GM23248 (cell line): ENCODE measurements at regions not wholly inside any gene's neighbourhood (a gene's known extent, or its start where the extent isn't known, plus 50 kb on each side); places are given as distances from the start of the nearest gene placed in this dataset.
A peak's percentile ranks its signal among the peaks of the same experiment; 100 is the strongest.

Experiments used
- DNase-seq: peaks from one replicate; pipeline ENCODE4 v3.0.0-alpha.2; 2015
- H2AFZ ChIP-seq: fragments of 200-600 bp; sonication (generic); 2 replicates; pipeline ENCODE4 v1.6.1; 2016; ENCODE audit warnings: antibody characterized with exemption
- H3F3A ChIP-seq: fragments of 200-600 bp; sonication (generic); 2 replicates; pipeline ENCODE4 v1.6.1; 2016; ENCODE audit warnings: mild to moderate bottlenecking, antibody characterized with exemption, mixed run types; ENCODE audit not compliant: insufficient read depth
- H3K27ac ChIP-seq: fragments of 200-600 bp; sonication (generic); 2 replicates; pipeline ENCODE4 v1.5.1; 2016; ENCODE audit warnings: mild to moderate bottlenecking
- H3K27me3 ChIP-seq: fragments of 200-600 bp; sonication (generic); replicated peaks from 2 replicates; pipeline ENCODE4 v1.6.1; 2016; ENCODE audit warnings: mild to moderate bottlenecking; ENCODE audit not compliant: insufficient read depth
- H3K36me3 ChIP-seq: fragments of 200-600 bp; sonication (generic); 2 replicates; pipeline ENCODE4 v1.6.1; 2016; ENCODE audit warnings: low read depth, mild to moderate bottlenecking
- H3K4me1 ChIP-seq: fragments of 200-600 bp; sonication (generic); 2 replicates; pipeline ENCODE4 v1.6.1; 2016; ENCODE audit warnings: mild to moderate bottlenecking; ENCODE audit not compliant: insufficient read depth
- H3K4me2 ChIP-seq: fragments of 200-600 bp; sonication (generic); one replicate; pipeline ENCODE4 v1.6.1; 2016; ENCODE audit warnings: mild to moderate bottlenecking; ENCODE audit not compliant: unreplicated experiment
- H3K4me3 ChIP-seq: fragments of 200-600 bp; sonication (generic); 2 replicates; pipeline ENCODE4 v1.5.1; 2016; ENCODE audit warnings: mild to moderate bottlenecking
- H3K79me2 ChIP-seq: fragments of 200-600 bp; sonication (generic); 2 replicates; pipeline ENCODE4 v1.6.1; 2016; ENCODE audit warnings: mild to moderate bottlenecking; ENCODE audit not compliant: insufficient read depth
- H3K9ac ChIP-seq: fragments of 200-600 bp; sonication (generic); 2 replicates; pipeline ENCODE4 v1.6.1; 2016; ENCODE audit warnings: mild to moderate bottlenecking
- H3K9me2 ChIP-seq: fragments of 200-600 bp; sonication (generic); 2 replicates; pipeline ENCODE4 v1.6.1; 2016; ENCODE audit warnings: mixed run types, mild to moderate bottlenecking, moderate library complexity; ENCODE audit not compliant: insufficient read depth
- H3K9me3 ChIP-seq: fragments of 200-600 bp; sonication (generic); one replicate; pipeline ENCODE4 v1.6.1; 2017; ENCODE audit warnings: low read depth
- H4K20me1 ChIP-seq: fragments of 200-600 bp; sonication (generic); 2 replicates; pipeline ENCODE4 v1.6.0; 2016; ENCODE audit not compliant: insufficient read depth
- EZH2 ChIP-seq: fragments of 200-600 bp; sonication (generic); IDR thresholded peaks from 2 replicates; pipeline ENCODE4 v1.6.1; 2018; ENCODE audit warnings: antibody characterized with exemption, mild to moderate bottlenecking; ENCODE audit not compliant: insufficient read depth, poor library complexity, severe bottlenecking
- EZH2phosphoT487 ChIP-seq: fragments of 200-600 bp; sonication (generic); IDR thresholded peaks from 2 replicates; pipeline ENCODE4 v1.6.1; 2018; ENCODE audit warnings: antibody characterized with exemption, moderate library complexity, mild to moderate bottlenecking, low read depth; ENCODE audit not compliant: insufficient read depth
- WGBS, 2 experiments: methylation state at CpG; one replicate each; pipeline ENCODE4 v1.1.6; 2015 to 2017; ENCODE audit warnings: low lambda C conversion rate in 2 of 2, low coverage in 1 of 2; ENCODE audit errors: missing lambda C conversion rate in 2 of 2; 5-methylcytosine and 5-hydroxymethylcytosine counted together
- in situ Hi-C: fragments of 300-500 bp; cut with MboI; formaldehyde crosslinking; loops from 2 replicates; pipeline ENCODE4 v1.15.0; 2020

GRCh38 chr11:81004576-81004975 is 1563.7 kb upstream of the TENM4 start:
- Histone ChIP-seq H3K4me1 (peaks cover 21% of the 10 kb centered on the region), H3K27me3 (no peaks in the 10 kb centered on the region), H3K9me2 (no peaks in the 10 kb centered on the region), H4K20me1 (no peaks in the 10 kb centered on the region), H3K9ac (no peak overlapping the region), H3K9me3 (no peaks in the 10 kb centered on the region), H3K27ac (no peak overlapping the region), H3F3A (peaks cover 17% of the 10 kb centered on the region), H2AFZ (peak overlapping the region; percentile 30; the same call in 1 of the 2 replicates), H3K79me2 (no peaks in the 10 kb centered on the region), H3K36me3 (no peaks in the 10 kb centered on the region), H3K4me3 (no peak overlapping the region), H3K4me2 (no peak overlapping the region)
- 29 to 32% methylated on average over 2 of the region's 2 CpGs for WGBS, 2 experiments
- in situ Hi-C loops: no loop called here
- TF ChIP-seq EZH2phosphoT487: no peak
- TF ChIP-seq EZH2: no peak
- no peak for DNase-seq

- H3K9me2 ChIP-seq: no peaks in the 10 kb centered on the region
- H3K4me1 ChIP-seq: peaks cover 21% of the 10 kb centered on the region
- H3K9me3 ChIP-seq: no peaks in the 10 kb centered on the region
- H3K36me3 ChIP-seq: no peaks in the 10 kb centered on the region
- in situ Hi-C loops: no loop called here
- H3K4me3 ChIP-seq: no peak overlapping the region
- H3K9ac ChIP-seq: no peak overlapping the region
- H4K20me1 ChIP-seq: no peaks in the 10 kb centered on the region
- no peak overlapping the region for H3K27ac ChIP-seq
- H3K27me3 ChIP-seq: no peaks in the 10 kb centered on the region
- H2AFZ ChIP-seq: no peak overlapping the region
- H3K4me2 ChIP-seq: no peak overlapping the region
- H3F3A ChIP-seq: peaks cover 17% of the 10 kb centered on the region
- DNase-seq: no peak
- TF ChIP-seq EZH2 (no peak), EZH2phosphoT487 (no peak)
- WGBS, 2 experiments: 56 to 61% methylated on average over 4 of the region's 4 CpGs
- H3K79me2 ChIP-seq: no peaks in the 10 kb centered on the region
These were observed 1561.5 kb upstream of the TENM4 start for GRCh38 chr11:81002374-81002773.

- Histone ChIP-seq H3K36me3 (no peaks in the 10 kb centered on the region), H4K20me1 (no peaks in the 10 kb centered on the region), H3K9ac (no peak overlapping the region), H3K4me2 (no peak overlapping the region), H3F3A (peaks cover 12% of the 10 kb centered on the region), H3K9me2 (no peaks in the 10 kb centered on the region), H3K4me1 (peaks cover 10% of the 10 kb centered on the region; the same call in 1 of the 2 replicates), H3K9me3 (no peaks in the 10 kb centered on the region), H2AFZ (no peak overlapping the region), H3K79me2 (no peaks in the 10 kb centered on the region), H3K4me3 (no peak overlapping the region), H3K27ac (no peak overlapping the region), H3K27me3 (no peaks in the 10 kb centered on the region)
- DNase-seq: no peak
- 75 to 82% methylated on average over 1 of the region's 1 CpG for WGBS, 2 experiments
- in situ Hi-C loops: no loop called here
- TF ChIP-seq EZH2phosphoT487: no peak
- no peak for TF ChIP-seq EZH2
These were observed 1559.9 kb upstream of the TENM4 start for GRCh38 chr11:81000735-81001134.

GRCh38 chr11:81000334-81000733 is 1559.5 kb upstream of the TENM4 start:
- TF ChIP-seq EZH2 (no peak), EZH2phosphoT487 (no peak)
- no peak for DNase-seq
- H3K79me2 ChIP-seq: no peaks in the 10 kb centered on the region
- no peaks in the 10 kb centered on the region for H3K27me3 ChIP-seq
- H4K20me1 ChIP-seq: no peaks in the 10 kb centered on the region
- no peak overlapping the region for H2AFZ ChIP-seq
- no peak overlapping the region for H3K4me3 ChIP-seq
- in situ Hi-C loops: no loop called here
- no peak overlapping the region for H3K27ac ChIP-seq
- H3F3A ChIP-seq: peaks cover 10% of the 10 kb centered on the region
- no peaks in the 10 kb centered on the region for H3K36me3 ChIP-seq
- no peaks in the 10 kb centered on the region for H3K9me3 ChIP-seq
- no peak overlapping the region for H3K4me2 ChIP-seq
- H3K4me1 ChIP-seq: peaks cover 9% of the 10 kb centered on the region; the same call in 1 of the 2 replicates
- no peak overlapping the region for H3K9ac ChIP-seq
- no peaks in the 10 kb centered on the region for H3K9me2 ChIP-seq

- Histone ChIP-seq H3K4me1 (peaks cover 15% of the 10 kb centered on the region), H4K20me1 (no peaks in the 10 kb centered on the region), H3F3A (peaks cover 13% of the 10 kb centered on the region), H3K36me3 (no peaks in the 10 kb centered on the region), H3K9me3 (no peaks in the 10 kb centered on the region), H3K79me2 (no peaks in the 10 kb centered on the region), H3K27me3 (no peaks in the 10 kb centered on the region), H3K9me2 (no peaks in the 10 kb centered on the region), H3K9ac (no peak overlapping the region), H3K27ac (no peak overlapping the region), H3K4me3 (no peak overlapping the region), H3K4me2 (no peak overlapping the region), H2AFZ (no peak overlapping the region)
- in situ Hi-C loops: no loop called here
- TF ChIP-seq EZH2phosphoT487 (no peak), EZH2 (no peak)
- WGBS, 2 experiments: 66 to 77% methylated on average over 2 of the region's 2 CpGs
- DNase-seq: no peak
These were observed 1554.7 kb upstream of the TENM4 start for GRCh38 chr11:80995523-80995922.
